HG03521 (cell line): ENCODE measurements at regions not wholly inside any gene's neighbourhood (a gene's known extent, or its start where the extent isn't known, plus 50 kb on each side); places are given as distances from the start of the nearest gene placed in this dataset.

ENCODE experiments used
- ATAC-seq: cut with Tn5 transposase; IDR thresholded peaks from one replicate; pipeline ENCODE4 v1.9.1; 2021; ENCODE audit warnings: mild to moderate bottlenecking, moderate library complexity; ENCODE audit not compliant: unreplicated experiment

- no peak for ATAC-seq
These were observed 296.2 kb upstream of the CDH5 start for GRCh38 chr16:66070140-66070917.

- ATAC-seq, result no peak
These were observed 296.9 kb upstream of the CDH5 start for GRCh38 chr16:66069587-66069986.

DNA sequence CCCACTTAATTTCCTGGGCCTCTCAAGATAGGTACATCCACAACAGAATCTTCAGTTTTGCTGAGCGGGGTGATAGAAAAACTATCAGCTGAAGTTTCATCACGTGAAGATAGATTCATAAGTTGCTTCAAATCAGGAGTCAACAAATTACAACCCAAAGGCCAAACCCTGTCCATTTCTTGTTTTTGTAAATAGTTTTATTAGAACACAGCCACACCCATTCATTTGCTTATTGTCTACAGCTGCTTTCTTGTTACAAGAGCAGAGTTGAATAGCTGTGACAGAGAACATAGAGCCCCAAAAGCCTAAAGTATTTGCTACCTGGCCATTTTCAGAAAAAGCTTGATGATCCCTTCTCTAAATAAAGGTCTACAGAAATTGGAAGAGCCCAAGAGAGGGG is 300.1 kb upstream of the CDH5 start:
- ATAC-seq, result no peak

DNA sequence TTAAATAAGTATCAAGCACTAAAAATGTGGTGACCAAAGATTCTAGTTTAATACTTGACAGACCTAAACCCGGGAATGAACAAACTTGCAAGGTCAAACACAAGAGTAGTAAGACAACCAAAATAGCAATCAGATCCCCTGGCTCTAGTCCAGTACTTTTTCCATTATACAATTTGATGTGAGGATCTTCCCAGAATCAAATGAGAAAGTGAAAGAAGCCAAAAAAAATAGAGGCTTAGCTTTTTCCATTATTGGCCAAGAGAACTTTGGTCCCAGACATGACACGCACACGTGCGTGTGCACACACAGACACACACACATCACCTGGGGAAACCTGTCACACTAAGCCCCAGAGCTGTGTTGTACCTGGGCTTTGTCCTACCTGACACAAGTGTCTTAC is 300.6 kb upstream of the CDH5 start:
- ATAC-seq, result no peak

GRCh38 chr16:66064801-66065530 is 301.5 kb upstream of the CDH5 start:
- ATAC-seq, result no peak

DNA sequence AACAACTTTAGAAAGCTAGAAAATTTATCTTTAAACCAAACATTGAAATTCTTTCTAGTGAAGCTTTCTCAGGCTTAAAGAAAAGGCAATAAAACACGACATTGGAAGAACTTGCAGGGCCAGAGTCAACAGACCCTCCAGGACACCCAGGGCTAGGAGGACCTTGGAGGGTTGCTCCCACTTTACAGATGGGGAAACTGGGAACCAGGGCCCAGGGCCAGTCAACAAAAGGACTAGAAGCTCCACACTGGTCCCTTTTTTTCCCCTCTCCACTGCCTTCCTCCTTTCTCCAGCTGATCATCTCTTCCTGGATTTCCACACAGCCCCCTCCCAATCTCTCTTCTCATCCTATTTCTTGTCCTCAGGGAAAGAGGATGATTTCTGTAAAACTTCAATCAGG is 307.7 kb upstream of the CDH5 start:
- no peak for ATAC-seq

DNA sequence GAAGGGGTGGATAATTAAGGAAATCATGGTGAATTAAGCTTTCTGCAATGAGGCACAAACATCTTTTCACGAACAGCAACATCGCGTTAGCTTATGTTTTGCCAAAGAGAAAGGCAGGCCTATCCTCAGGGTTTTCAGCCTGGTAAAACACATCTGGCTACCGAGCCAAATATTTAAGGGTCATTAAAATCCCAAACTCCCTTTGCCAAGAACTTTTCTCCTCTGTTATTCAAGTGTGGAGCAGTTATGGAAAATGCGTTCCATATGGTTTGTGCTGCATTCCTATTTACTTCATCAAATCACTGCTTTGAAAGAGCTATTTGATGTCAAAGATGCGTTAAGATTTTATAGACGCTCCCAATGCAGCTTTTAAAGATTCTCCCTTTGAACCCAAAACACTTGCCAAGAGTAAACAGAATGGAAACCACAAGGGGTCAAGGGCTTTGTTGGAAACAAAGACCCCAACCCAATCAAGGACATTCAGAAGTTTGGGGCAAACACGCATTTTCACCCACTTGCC is 308.3 kb upstream of the CDH5 start:
- no peak for ATAC-seq

DNA sequence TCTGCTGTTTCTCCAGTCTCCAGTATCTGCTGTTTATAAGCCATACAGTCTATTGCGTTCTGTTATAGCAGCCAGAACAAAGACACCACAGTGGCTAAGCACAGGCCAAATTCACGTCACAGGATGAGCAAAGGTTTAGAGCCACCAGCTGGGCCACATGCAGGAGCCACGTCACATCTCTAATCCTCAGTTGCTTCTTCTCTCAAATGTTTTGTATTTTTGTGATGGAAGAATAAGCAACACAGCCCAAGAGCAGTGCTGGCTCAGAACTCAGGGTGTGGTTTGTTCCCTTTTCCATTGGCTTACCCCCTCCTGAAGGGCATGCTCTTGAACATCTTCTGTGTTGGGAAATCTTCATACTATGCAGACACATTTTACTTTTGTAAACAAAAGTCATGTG is 309.4 kb upstream of the CDH5 start:
- no peak for ATAC-seq

GRCh38 chr16:66054095-66054494 is 312.4 kb upstream of the CDH5 start:
- no peak for ATAC-seq

GRCh38 chr16:66052745-66053144 is 313.7 kb upstream of the CDH5 start:
- no peak for ATAC-seq

DNA sequence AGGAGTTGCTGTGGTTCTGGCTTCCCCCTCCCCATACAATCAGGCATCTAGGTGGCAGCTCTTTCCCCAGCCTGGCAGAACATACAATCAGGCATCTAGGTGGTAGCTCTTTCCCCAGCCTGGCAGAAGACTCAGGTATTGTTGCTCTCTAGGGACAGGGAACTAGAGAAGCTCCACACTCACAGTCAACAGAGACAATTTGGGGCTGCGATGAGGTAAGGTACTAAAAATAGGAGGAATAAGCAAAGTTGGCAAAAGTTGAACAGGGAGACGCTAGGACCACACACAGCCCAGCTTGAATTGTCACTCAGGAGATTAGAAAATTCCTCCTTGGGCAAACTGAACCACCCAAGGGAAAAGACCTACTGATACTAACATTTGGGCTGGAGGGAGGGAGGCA is 315.5 kb upstream of the CDH5 start:
- ATAC-seq, result no peak

DNA sequence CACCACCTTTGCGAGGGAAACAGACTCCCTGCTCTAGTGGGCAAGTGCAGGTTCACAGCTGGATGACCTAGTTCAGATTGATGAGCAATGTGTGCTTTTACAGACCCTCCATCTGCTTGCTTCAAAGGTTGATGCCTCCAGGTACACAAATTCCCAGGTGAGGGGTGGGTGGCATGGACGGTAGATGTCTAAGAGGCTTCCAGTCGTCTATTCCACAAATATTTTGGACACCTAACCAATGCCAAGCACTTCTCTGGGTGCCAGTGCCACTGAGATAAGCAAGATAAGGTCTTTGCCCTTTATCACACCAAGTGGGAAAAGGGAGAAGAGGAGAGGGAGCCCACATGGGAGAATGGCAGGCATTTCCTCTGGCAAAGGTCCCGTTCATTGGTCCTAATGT is 316.6 kb upstream of the CDH5 start:
- no peak for ATAC-seq

GRCh38 chr16:66045626-66046025 is 320.9 kb upstream of the CDH5 start:
- no peak for ATAC-seq

DNA sequence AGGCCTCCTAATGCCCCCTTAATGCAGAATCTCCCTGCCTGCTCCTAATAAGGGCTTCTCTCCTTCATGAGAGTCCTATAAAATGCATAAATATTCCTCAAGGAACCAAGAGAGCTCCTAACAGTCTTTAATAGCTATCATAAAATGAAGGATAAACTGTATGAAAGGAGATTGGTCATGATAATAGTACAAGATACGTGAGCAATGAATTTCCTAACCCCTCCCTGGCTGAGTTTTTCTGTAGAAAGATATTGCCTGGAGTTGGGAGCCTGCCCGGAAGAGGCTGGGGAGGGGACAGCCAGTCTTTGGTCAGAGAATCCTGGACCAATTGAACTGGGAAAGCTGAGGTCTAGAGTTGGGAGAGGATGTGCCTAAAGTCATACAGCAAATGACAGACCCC is 321.9 kb upstream of the CDH5 start:
- no peak for ATAC-seq

- ATAC-seq, result no peak
These were observed 322.4 kb upstream of the CDH5 start for GRCh38 chr16:66044089-66044488.

DNA sequence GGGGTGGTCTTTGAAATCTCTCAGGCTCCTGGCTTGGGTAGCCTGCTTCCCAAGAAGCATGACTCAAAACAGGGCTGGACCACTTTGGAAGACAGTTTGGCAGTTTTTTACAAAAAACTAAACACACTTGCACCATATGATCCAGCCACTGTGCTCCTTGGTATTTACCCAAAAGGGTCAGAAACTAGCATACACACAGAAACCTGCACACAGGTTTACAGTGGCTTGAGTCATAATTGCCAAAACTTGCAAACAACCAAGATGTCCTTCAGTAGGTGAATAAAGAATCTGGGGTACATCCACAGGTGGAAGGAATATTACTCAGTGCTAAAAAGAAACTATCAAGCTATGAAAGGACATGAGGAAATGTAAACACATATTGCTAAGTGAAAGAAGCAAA is 323.2 kb upstream of the CDH5 start:
- no peak for ATAC-seq

GRCh38 chr16:66042341-66042740 is 324.1 kb upstream of the CDH5 start:
- no peak for ATAC-seq

DNA sequence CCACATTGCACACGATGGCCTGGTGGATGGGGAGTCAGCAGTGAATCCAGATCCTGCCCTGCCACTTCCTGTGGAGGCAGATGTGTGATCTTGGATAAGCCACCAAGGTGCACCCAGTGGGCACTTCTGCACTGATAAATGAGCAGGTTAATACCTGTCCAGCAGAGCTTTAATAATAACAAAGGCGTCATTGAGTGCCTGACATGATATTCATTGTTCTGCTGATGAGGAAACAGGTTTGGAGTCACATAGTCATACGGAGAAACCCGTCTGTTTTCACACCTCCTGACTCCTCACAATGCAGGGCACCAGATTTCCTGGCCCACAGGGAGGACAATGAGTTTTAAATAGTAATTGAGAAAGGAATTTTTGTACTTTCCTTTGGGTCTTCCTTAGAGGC is 324.6 kb upstream of the CDH5 start:
- ATAC-seq, result no peak

- no peak for ATAC-seq
These were observed 326.7 kb upstream of the CDH5 start for GRCh38 chr16:66039793-66040192.

GRCh38 chr16:66036793-66037715 is 329.4 kb upstream of the CDH5 start:
- no peak for ATAC-seq

DNA sequence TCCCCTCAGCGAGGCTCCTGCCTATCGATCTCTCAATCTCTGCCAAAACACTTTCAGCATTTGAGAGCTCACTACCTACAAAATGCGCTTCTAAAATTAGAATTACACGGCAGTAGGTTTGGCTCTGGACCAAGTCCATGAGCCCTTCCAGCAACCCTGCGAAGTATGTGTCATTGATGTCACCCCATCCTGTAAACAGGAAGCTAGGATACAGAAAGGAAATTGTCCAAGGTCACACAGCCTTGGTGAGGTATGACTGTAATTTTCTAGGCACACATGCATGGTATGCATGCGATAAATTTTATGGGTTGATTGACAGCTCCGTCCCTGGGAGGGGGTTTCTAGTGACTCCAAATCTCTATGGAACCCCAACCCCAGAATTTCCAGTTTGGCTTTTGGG is 330.3 kb upstream of the CDH5 start:
- no peak for ATAC-seq
